Fibroblast of lung (primary cell): ENCODE measurements at regions not wholly inside any gene's neighbourhood (a gene's known extent, or its start where the extent isn't known, plus 50 kb on each side); places are given as distances from the start of the nearest gene placed in this dataset.

ENCODE experiments used
- CTCF ChIP-seq, 2 donors: IDR thresholded peaks in 1 of 2; conservative IDR thresholded peaks in 1 of 2; 1 replicate in 1 of 2; 2 replicates in 1 of 2; pipeline ENCODE4 v1.5.1; 2011 to 2012; ENCODE audit warnings: low read length in 2 of 2, control low read depth in 1 of 2, inconsistent platforms in 1 of 2, low read depth in 1 of 2, mild to moderate bottlenecking in 1 of 2
- EZH2 ChIP-seq: IDR thresholded peaks from 2 replicates; pipeline ENCODE4 v1.5.1; 2012; ENCODE audit warnings: low read length, control low read depth, mild to moderate bottlenecking; ENCODE audit errors: missing control alignments

DNA sequence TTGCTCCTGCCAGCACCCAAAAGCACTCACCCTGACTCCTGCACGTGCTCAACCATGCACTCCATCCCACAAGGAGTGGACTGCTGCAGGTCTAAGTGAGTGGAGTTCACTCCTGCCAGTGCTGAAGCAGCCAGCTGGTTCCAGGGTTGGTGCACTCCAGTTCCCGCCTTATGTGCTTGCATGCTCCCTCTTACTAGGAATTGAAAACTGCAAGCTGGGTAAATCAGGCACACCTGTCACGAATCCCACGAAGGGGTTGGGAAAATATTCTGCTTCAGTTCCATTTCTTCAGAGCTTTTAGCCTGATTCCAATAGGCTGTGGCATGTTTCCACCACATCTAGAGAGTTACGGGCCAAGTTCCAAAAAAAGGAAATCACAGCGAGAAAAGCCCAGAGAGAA is 1365.5 kb upstream of the CHAC2 start:
- TF ChIP-seq CTCF (conservative IDR thresholded peaks at IDR 0.05 in 1 of 2, IDR thresholded peaks at IDR 0.05 in 1 of 2; ENCODE audit: low read depth in 1 of 2, low read length in 2 of 2) (no peak), EZH2 (no peak)
